K562 (cell line): ENCODE measurements at regions not wholly inside any gene's neighbourhood (a gene's known extent, or its start where the extent isn't known, plus 50 kb on each side); places are given as distances from the start of the nearest gene placed in this dataset.

Experiments
- ATAC-seq: fragments of 200-7000 bp; cut with Tn5 transposase; 3 replicates; pipeline ENCODE4 v1.9.1; 2020; ENCODE audit warnings: moderate library complexity
- BruUV-seq: library from RNA; stranded (reverse); fragments of 400-500 nt; replicated peaks from 2 replicates; lab custom pipeline; 2021; lab: Mats Ljungman, UMichigan
- CTCF ChIA-PET: fragments of 300-600 bp; formaldehyde crosslinking; extraction: SDS; loops from one replicate; lab custom pipeline; 2021; ENCODE audit warnings: low intra/inter-chr PET ratio; lab: Yijun Ruan, JAX
- POLR2A ChIA-PET: fragments of 300-600, 350-650 bp; sonication (Branson Sonifier 250); formaldehyde crosslinking; extraction: SDS; loops from one replicate; lab custom pipeline; 2021; ENCODE audit warnings: antibody characterized with exemption, inconsistent platforms; lab: Yijun Ruan, JAX
- DNase-seq, 4 experiments: peaks; one replicate each; pipeline versions ENCODE4 v3.0.0 to v3.0.0-alpha.2; 2011 to 2018; ENCODE audit warnings: low spot score in 3 of 4, mixed read lengths in 3 of 4; ENCODE audit errors: extremely low read depth in 1 of 4
- FAIRE-seq: peaks from 2 replicates; lab custom pipeline; 2011; peaks lifted over from hg19 to GRCh38; lab: Jason Lieb, UNC
- H2AFZ ChIP-seq: 2 replicates; pipeline ENCODE4 v1.6.0; 2011; ENCODE audit warnings: low read depth, low read length, control low read depth, inconsistent platforms
- H3K27ac ChIP-seq: fragments of 200-600 bp; 3 replicates; pipeline ENCODE4 v1.8.0; 2011; ENCODE audit warnings: low read depth, mild to moderate bottlenecking, control low read depth, inconsistent platforms, low read length, moderate library complexity, mixed read lengths; ENCODE audit errors: extremely low read depth
- H3K27me3 ChIP-seq, 2 experiments: fragments of 300-600 bp in 1 of 2; 2 replicates in 1 of 2; 3 replicates in 1 of 2; pipeline versions ENCODE4 v1.6.0 to v1.8.0; 2011; ENCODE audit warnings: inconsistent platforms in 2 of 2, low read length in 2 of 2, mild to moderate bottlenecking in 1 of 2, mixed read lengths in 1 of 2, moderate library complexity in 1 of 2; ENCODE audit not compliant: control insufficient read depth in 2 of 2, insufficient read depth in 2 of 2
- H3K36me3 ChIP-seq: fragments of 300-600 bp; 3 replicates; pipeline ENCODE4 v1.8.0; 2011; ENCODE audit warnings: mild to moderate bottlenecking, low read length, inconsistent platforms; ENCODE audit not compliant: control insufficient read depth, insufficient read depth
- H3K4me1 ChIP-seq, 2 experiments: fragments of 200-600 bp in 1 of 2; replicated peaks in 1 of 2; 2 replicates in 1 of 2; 3 replicates in 1 of 2; pipeline versions ENCODE4 v1.5.1 to v1.8.0; 2011; ENCODE audit warnings: inconsistent platforms in 2 of 2, low read length in 2 of 2, mild to moderate bottlenecking in 1 of 2, mixed read lengths in 1 of 2, moderate library complexity in 1 of 2; ENCODE audit not compliant: control insufficient read depth in 2 of 2, insufficient read depth in 2 of 2
- H3K4me2 ChIP-seq: 2 replicates; pipeline ENCODE4 v1.6.1; 2011; ENCODE audit warnings: low read length, control low read depth, inconsistent platforms, mixed read lengths; ENCODE audit not compliant: insufficient read depth
- H3K4me3 ChIP-seq: fragments of 200-600 bp; sonication (generic), shearing (Covaris generic); 2 replicates; pipeline ENCODE4 v1.5.1; 2016; ENCODE audit warnings: control low read depth, inconsistent platforms
- H3K79me2 ChIP-seq: fragments of 200-600 bp; 3 replicates; pipeline ENCODE4 v1.8.0; 2011; ENCODE audit warnings: low read length, inconsistent platforms; ENCODE audit not compliant: control insufficient read depth, insufficient read depth
- H3K9ac ChIP-seq, 2 experiments: 2 replicates each; pipeline versions ENCODE4 v1.6.0 to v1.6.1; 2011; ENCODE audit warnings: low read depth in 2 of 2, low read length in 2 of 2, control low read depth in 1 of 2, inconsistent platforms in 1 of 2, mild to moderate bottlenecking in 1 of 2, mixed read lengths in 1 of 2; ENCODE audit not compliant: insufficient read depth in 1 of 2
- H3K9me1 ChIP-seq: one replicate; pipeline ENCODE4 v1.6.0; 2011; ENCODE audit warnings: inconsistent platforms, mild to moderate bottlenecking, low read length, moderate library complexity; ENCODE audit not compliant: control insufficient read depth, insufficient read depth
- H3K9me3 ChIP-seq: replicated peaks from 2 replicates; pipeline ENCODE4 v1.5.1; 2011; ENCODE audit warnings: low read depth, low read length, inconsistent platforms; ENCODE audit not compliant: control insufficient read depth, insufficient read depth
- H4K20me1 ChIP-seq: replicated peaks from 2 replicates; pipeline ENCODE4 v1.6.1; 2011; ENCODE audit warnings: low read length, inconsistent platforms, mixed read lengths; ENCODE audit not compliant: control insufficient read depth, insufficient read depth
- BRD4 ChIP-seq: fragments of 200-600 bp; sonication (generic); IDR thresholded peaks from 2 replicates; pipeline ENCODE4 v1.6.1; 2017; ENCODE audit warnings: inconsistent platforms
- E2F3 ChIP-seq: fragments of 250-450 bp; sonication (Bioruptor Pico); IDR thresholded peaks from 2 replicates; pipeline ENCODE4 v1.4.0; 2020; ENCODE audit warnings: mild to moderate bottlenecking
- FUS ChIP-seq: fragments of 200-400 bp; formaldehyde crosslinking; optimal IDR thresholded peaks from 2 replicates; pipeline ENCODE3; 2017; ENCODE audit warnings: low read depth, low read length
- HSF4 ChIP-seq: fragments of 250-450 bp; sonication (Bioruptor Pico); IDR thresholded peaks from 2 replicates; pipeline ENCODE4 v2.1.2; 2022; ENCODE audit warnings: mild to moderate bottlenecking, moderate library complexity, borderline replicate concordance
- LARP7 ChIP-seq: fragments of 450-650 bp; IDR thresholded peaks from 2 replicates; pipeline ENCODE4 v1.6.1; 2016
- MEF2A ChIP-seq: IDR thresholded peaks from 2 replicates; pipeline ENCODE4 v1.6.1; 2011; ENCODE audit warnings: low read depth, mild to moderate bottlenecking, low read length, moderate library complexity; ENCODE audit not compliant: control insufficient read depth
- NFATC3 ChIP-seq: fragments of 450-650 bp; IDR thresholded peaks from 2 replicates; pipeline ENCODE4 v1.6.1; 2017; ENCODE audit warnings: mild to moderate bottlenecking
- RNF2 ChIP-seq: sonication (generic); IDR thresholded peaks from 2 replicates; pipeline ENCODE4 v1.6.1; 2016
- SETDB1 ChIP-seq: IDR thresholded peaks from one replicate; pipeline ENCODE4 v1.6.1; 2012; ENCODE audit warnings: low read length, control low read depth, inconsistent platforms
- STAT5A ChIP-seq: IDR thresholded peaks from 2 replicates; pipeline ENCODE4 v1.6.1; 2012; ENCODE audit warnings: low read length, inconsistent platforms, borderline replicate concordance
- STAT5B ChIP-seq: fragments of 250-450 bp; sonication (Bioruptor Pico); IDR thresholded peaks from 2 replicates; pipeline ENCODE4 v1.8.0; 2021; ENCODE audit warnings: mild to moderate bottlenecking, inconsistent platforms
- YY1 ChIP-seq, 3 experiments: IDR thresholded peaks; 2 replicates each; pipeline ENCODE4 v1.6.1; 2011; ENCODE audit warnings: low read length in 2 of 3, mild to moderate bottlenecking in 2 of 3, moderate library complexity in 2 of 3, borderline replicate concordance in 1 of 3, control low read depth in 1 of 3, low read depth in 1 of 3; ENCODE audit not compliant: insufficient read depth in 3 of 3, insufficient replicate concordance in 2 of 3, control insufficient read depth in 1 of 3, insufficient read length in 1 of 3; ENCODE audit errors: extremely low read depth in 1 of 3
- ZBTB7A ChIP-seq: IDR thresholded peaks from 2 replicates; pipeline ENCODE4 v1.6.1; 2011; ENCODE audit warnings: low read depth, mild to moderate bottlenecking, low read length, moderate library complexity, borderline replicate concordance; ENCODE audit not compliant: control insufficient read depth
- ZFP1 ChIP-seq: fragments of 450-650 bp; formaldehyde crosslinking; IDR thresholded peaks from 2 replicates; pipeline ENCODE4 v1.4.0; 2020; ENCODE audit warnings: mild to moderate bottlenecking, mixed read lengths
- ZFP30 ChIP-seq: fragments of 250-450 bp; sonication (Bioruptor Pico); IDR thresholded peaks from 2 replicates; pipeline ENCODE4 v1.8.0; 2022; ENCODE audit warnings: moderate library complexity, mild to moderate bottlenecking, inconsistent platforms, borderline replicate concordance
- ZMIZ1 ChIP-seq, 2 experiments: fragments of 150-350 bp in 1 of 2; IDR thresholded peaks; 2 replicates each; pipeline ENCODE4 v1.6.1; 2012 to 2016; ENCODE audit warnings: low read depth in 2 of 2, low read length in 2 of 2, mild to moderate bottlenecking in 1 of 2, moderate library complexity in 1 of 2
- ZNF24 ChIP-seq: fragments of 450-650 bp; IDR thresholded peaks from 2 replicates; pipeline ENCODE4 v1.6.1; 2016
- ZNF354B ChIP-seq: fragments of 250-450 bp; sonication (Bioruptor Pico); IDR thresholded peaks from 2 replicates; pipeline ENCODE4 v1.4.0; 2020
- ZNF384 ChIP-seq: IDR thresholded peaks from 2 replicates; pipeline ENCODE4 v1.6.1; 2012; ENCODE audit warnings: low read depth, low read length, improper control_type of control experiment
- WGBS: fragments of 100-300 bp; shearing (Covaris generic); methylation state at CpG from one replicate; pipeline ENCODE4 v1.1.6; 2016; ENCODE audit warnings: low coverage, mixed read lengths; ENCODE audit not compliant: insufficient coverage; ENCODE audit errors: missing lambda C conversion rate; 5-methylcytosine and 5-hydroxymethylcytosine counted together
- in situ Hi-C: fragments of 300-500 bp; cut with MboI; formaldehyde crosslinking; loops from 4 replicates; pipeline ENCODE4 v1.15.0; 2018; ENCODE audit warnings: inconsistent platforms, mixed read lengths
- intact Hi-C: fragments of 100-400 bp; cut with micrococcal nuclease; formaldehyde crosslinking; loops from 2 replicates; pipeline ENCODE4 v1.14.2; 2022

- Histone ChIP-seq H3K27me3 (no peaks in the 10 kb centered on the region), H4K20me1 (no peaks in the 10 kb centered on the region), H3K79me2 (no peaks in the 10 kb centered on the region), H3K4me1 (no peaks in the 10 kb centered on the region), H3K27ac (no peak overlapping the region), H3K4me2 (no peak overlapping the region), H3K9ac (no peak overlapping the region), H3K36me3 (no peaks in the 10 kb centered on the region), H3K9me1 (no peaks in the 10 kb centered on the region), H3K4me3 (no peak overlapping the region), H3K9me3 (no peaks in the 10 kb centered on the region)
- CTCF ChIA-PET: no interaction called here
- POLR2A ChIA-PET: no interaction called here
- no TSS peak for BruUV-seq
- ATAC-seq: no peak
- WGBS: 0% methylated on average over 2 of the region's 2 CpGs
- FAIRE-seq: no peak
- in situ Hi-C loops: no loop called here
- intact Hi-C loops: no loop called here
- TF ChIP-seq ZFP30 (CRISPR knock-in tag) (no peak), ZNF24 (no peak), STAT5A (no peak), BRD4 (no peak), MEF2A (no peak), FUS (no peak), LARP7 (no peak), ZMIZ1 (IDR thresholded peaks at IDR 0.05; ENCODE audit: low read depth in 2 of 2, low read length in 2 of 2) (no peak), RNF2 (no peak), HSF4 (no peak), YY1 (IDR thresholded peaks at IDR 0.05; ENCODE audit: borderline replicate concordance in 1 of 3, control insufficient read depth in 1 of 3, extremely low read depth in 1 of 3, insufficient read depth in 3 of 3, insufficient read length in 1 of 3, insufficient replicate concordance in 2 of 3, low read depth in 1 of 3, low read length in 2 of 3) (no peak), ZNF384 (no peak), ZNF354B (CRISPR knock-in tag) (no peak), ZBTB7A (no peak), ZFP1 (CRISPR knock-in tag) (no peak), SETDB1 (no peak), STAT5B (CRISPR knock-in tag) (no peak), NFATC3 (no peak), E2F3 (no peak)
- TF ChIP-seq, all 486 proteins: peak for 0
- no peak for DNase-seq
- no peak overlapping the region for H2AFZ ChIP-seq
Observed at GRCh38 chr12:88914967-88915366, 334.7 kb upstream of the KITLG start.
